Spleen (tissue), 7 donors: ENCODE measurements at regions not wholly inside any gene's neighbourhood (a gene's known extent, or its start where the extent isn't known, plus 50 kb on each side); places are given as distances from the start of the nearest gene placed in this dataset.

Experiments used
- POLR2A ChIP-seq, 3 donors: fragments of 450-650 bp; IDR thresholded peaks; one replicate each; pipeline ENCODE4 v1.5.1; 2017; ENCODE audit warnings: antibody characterized with exemption in 3 of 3, mild to moderate bottlenecking in 1 of 3
- TF ChIP-seq, protein P1 (sequence below), 11 experiments: fragments of 200-600 bp in 7 of 11; fragments of 450-650 bp in 4 of 11; sonication (generic) in 4 of 11; IDR thresholded peaks in 8 of 11; conservative IDR thresholded peaks in 3 of 11; 1 replicate in 7 of 11; 2 replicates in 4 of 11; pipeline versions ENCODE4 v1.4.0 to v1.8.0; 2016 to 2021; ENCODE audit warnings: antibody characterized with exemption in 11 of 11, inconsistent platforms in 4 of 11, mild to moderate bottlenecking in 1 of 11
- donor health status: DM: no; HTN: no; CAD: no; lungs with moderate emphysema.
- donor health status: DM: no; HTN: no; CAD: no.
- donor health status: DM: no; HTN: no; CAD: no.

DNA sequence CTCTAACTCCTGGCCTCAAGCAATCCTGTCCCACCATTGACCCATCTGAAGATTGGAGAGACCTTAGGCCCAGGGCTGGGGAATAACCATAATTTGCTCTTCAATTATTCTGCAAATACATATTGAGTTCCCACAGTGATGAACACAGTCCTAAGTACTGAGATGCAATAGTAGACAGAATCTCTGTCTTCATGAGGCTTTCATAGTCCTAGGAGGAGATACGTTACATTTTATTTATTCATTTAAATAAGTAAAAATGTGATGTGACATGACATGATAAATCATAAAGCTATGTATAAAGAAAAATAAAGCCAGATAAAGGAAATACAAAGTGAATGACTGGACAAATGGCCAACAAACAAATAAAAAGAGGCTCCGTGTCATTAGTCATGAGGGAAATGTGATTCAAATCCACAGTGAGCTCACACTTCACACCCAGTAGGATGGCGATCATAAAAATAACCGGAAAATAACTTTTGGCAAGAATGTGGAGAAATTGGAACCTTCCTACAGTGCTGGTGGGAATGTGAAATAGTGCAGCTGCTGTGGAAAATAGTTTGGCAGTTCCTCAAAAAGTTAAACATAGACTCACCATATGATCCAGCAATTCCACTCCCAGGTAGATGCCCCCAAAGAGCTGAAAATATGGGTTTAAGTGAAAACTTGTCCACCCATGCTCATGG is 52.1 kb upstream of the JCAD start:
- TF ChIP-seq POLR2A (IDR thresholded peaks at IDR 0.05), result no peak
- TF ChIP-seq, protein P1, sequence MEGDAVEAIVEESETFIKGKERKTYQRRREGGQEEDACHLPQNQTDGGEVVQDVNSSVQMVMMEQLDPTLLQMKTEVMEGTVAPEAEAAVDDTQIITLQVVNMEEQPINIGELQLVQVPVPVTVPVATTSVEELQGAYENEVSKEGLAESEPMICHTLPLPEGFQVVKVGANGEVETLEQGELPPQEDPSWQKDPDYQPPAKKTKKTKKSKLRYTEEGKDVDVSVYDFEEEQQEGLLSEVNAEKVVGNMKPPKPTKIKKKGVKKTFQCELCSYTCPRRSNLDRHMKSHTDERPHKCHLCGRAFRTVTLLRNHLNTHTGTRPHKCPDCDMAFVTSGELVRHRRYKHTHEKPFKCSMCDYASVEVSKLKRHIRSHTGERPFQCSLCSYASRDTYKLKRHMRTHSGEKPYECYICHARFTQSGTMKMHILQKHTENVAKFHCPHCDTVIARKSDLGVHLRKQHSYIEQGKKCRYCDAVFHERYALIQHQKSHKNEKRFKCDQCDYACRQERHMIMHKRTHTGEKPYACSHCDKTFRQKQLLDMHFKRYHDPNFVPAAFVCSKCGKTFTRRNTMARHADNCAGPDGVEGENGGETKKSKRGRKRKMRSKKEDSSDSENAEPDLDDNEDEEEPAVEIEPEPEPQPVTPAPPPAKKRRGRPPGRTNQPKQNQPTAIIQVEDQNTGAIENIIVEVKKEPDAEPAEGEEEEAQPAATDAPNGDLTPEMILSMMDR (IDR thresholded peaks at IDR 0.05 in 8 of 11, conservative IDR thresholded peaks at IDR 0.05 in 3 of 11), result no peak
